MCF 10A (cell line): ENCODE measurements at regions not wholly inside any gene's neighbourhood (a gene's known extent, or its start where the extent isn't known, plus 50 kb on each side); places are given as distances from the start of the nearest gene placed in this dataset.
A peak's percentile ranks its signal among the peaks of the same experiment; 100 is the strongest.

Experiments
- BruUV-seq: library from RNA; stranded (reverse); fragments of 400-500 nt; replicated peaks from 2 replicates; lab custom pipeline; 2021; lab: Mats Ljungman, UMichigan
- CTCF ChIA-PET: fragments of 300-600 bp; sonication (Branson Sonifier 250); formaldehyde crosslinking; extraction: SDS; loops from one replicate; lab custom pipeline; 2021; ENCODE audit warnings: antibody characterized with exemption, inconsistent platforms; lab: Yijun Ruan, JAX
- POLR2A ChIA-PET: fragments of 300-600, 350-650 bp; sonication (Branson Sonifier 250); formaldehyde crosslinking; extraction: SDS; loops from one replicate; lab custom pipeline; 2020; ENCODE audit warnings: antibody characterized with exemption, inconsistent platforms; lab: Yijun Ruan, JAX
- DNase-seq: peaks from one replicate; pipeline ENCODE4 v3.0.0-alpha.2; 2018; ENCODE audit not compliant: unreplicated experiment
- H3K27ac Mint-ChIP-seq: one replicate; pipeline ENCODE4 v1.8.0; 2022; ENCODE audit warnings: mild to moderate bottlenecking, low read depth, mixed read lengths; ENCODE audit not compliant: unreplicated experiment
- H3K27me3 Mint-ChIP-seq: one replicate; pipeline ENCODE4 v1.8.0; 2022; ENCODE audit warnings: mixed read lengths; ENCODE audit not compliant: insufficient read depth, unreplicated experiment
- H3K36me3 Mint-ChIP-seq: one replicate; pipeline ENCODE4 v1.8.0; 2022; ENCODE audit warnings: mild to moderate bottlenecking, moderate library complexity, mixed read lengths; ENCODE audit not compliant: insufficient read depth, unreplicated experiment
- H3K4me1 Mint-ChIP-seq: one replicate; pipeline ENCODE4 v1.8.0; 2022; ENCODE audit warnings: mixed read lengths; ENCODE audit not compliant: insufficient read depth, unreplicated experiment
- H3K4me3 Mint-ChIP-seq: one replicate; pipeline ENCODE4 v1.8.0; 2022; ENCODE audit warnings: mild to moderate bottlenecking, moderate library complexity, mixed read lengths; ENCODE audit not compliant: unreplicated experiment
- H3K9me3 Mint-ChIP-seq: one replicate; pipeline ENCODE4 v1.8.0; 2022; ENCODE audit warnings: mixed read lengths; ENCODE audit not compliant: unreplicated experiment
- CTCF ChIP-seq: fragments of 200-600 bp; IDR thresholded peaks from one replicate; pipeline ENCODE4 v1.8.0; 2022; ENCODE audit warnings: antibody characterized with exemption, mild to moderate bottlenecking; ENCODE audit not compliant: unreplicated experiment
- intact Hi-C: fragments of 100-400 bp; cut with micrococcal nuclease; formaldehyde crosslinking; loops from 2 replicates; pipeline ENCODE4 v1.14.1; 2022

GRCh38 chr15:56808160-56808559, 74.9 kb upstream of the ZNF280D start:
- ChIA-PET CTCF (interaction anchor here (0.6 kb wide), 1 partner anchor 398 kb away, joined by 4 read pairs; no protein-coding TSS in a partner anchor), POLR2A (no interaction called here)
- no peak for TF ChIP-seq CTCF
- intact Hi-C loops: no loop called here
- BruUV-seq: no TSS peak
- Mint-ChIP-seq H3K27ac (no peak overlapping the region), H3K9me3 (peaks cover 16% of the 10 kb centered on the region), H3K36me3 (no peaks in the 10 kb centered on the region), H3K27me3 (no peaks in the 10 kb centered on the region), H3K4me1 (peaks cover 10% of the 10 kb centered on the region), H3K4me3 (no peak overlapping the region)
- no peak for DNase-seq

GRCh38 chr15:56806148-56806536, 72.8 kb upstream of the ZNF280D start:
- POLR2A ChIA-PET: interaction anchor here (0.6 to 1.4 kb wide), 13 partner anchors 9 to 1729 kb away, joined by 3 to 7 read pairs (median 3); partner anchors contain the start of gene ZNF280D
- peak overlapping the region; percentile 34 for H3K4me3 Mint-ChIP-seq
- no peaks in the 10 kb centered on the region for H3K27me3 Mint-ChIP-seq
- TSS peak; percentile 88 for BruUV-seq
- peaks cover 10% of the 10 kb centered on the region for H3K4me1 Mint-ChIP-seq
- intact Hi-C loops: no loop called here
- CTCF ChIA-PET: interaction anchor here (0.7 to 1.2 kb wide), 4 partner anchors 62 to 1265 kb away, joined by 3 to 8 read pairs (median 3); no protein-coding TSS in a partner anchor
- H3K36me3 Mint-ChIP-seq: no peaks in the 10 kb centered on the region
- no peak for TF ChIP-seq CTCF
- H3K27ac Mint-ChIP-seq: peak overlapping the region; percentile 46
- DNase-seq: no peak
- peaks cover 16% of the 10 kb centered on the region for H3K9me3 Mint-ChIP-seq

DNA sequence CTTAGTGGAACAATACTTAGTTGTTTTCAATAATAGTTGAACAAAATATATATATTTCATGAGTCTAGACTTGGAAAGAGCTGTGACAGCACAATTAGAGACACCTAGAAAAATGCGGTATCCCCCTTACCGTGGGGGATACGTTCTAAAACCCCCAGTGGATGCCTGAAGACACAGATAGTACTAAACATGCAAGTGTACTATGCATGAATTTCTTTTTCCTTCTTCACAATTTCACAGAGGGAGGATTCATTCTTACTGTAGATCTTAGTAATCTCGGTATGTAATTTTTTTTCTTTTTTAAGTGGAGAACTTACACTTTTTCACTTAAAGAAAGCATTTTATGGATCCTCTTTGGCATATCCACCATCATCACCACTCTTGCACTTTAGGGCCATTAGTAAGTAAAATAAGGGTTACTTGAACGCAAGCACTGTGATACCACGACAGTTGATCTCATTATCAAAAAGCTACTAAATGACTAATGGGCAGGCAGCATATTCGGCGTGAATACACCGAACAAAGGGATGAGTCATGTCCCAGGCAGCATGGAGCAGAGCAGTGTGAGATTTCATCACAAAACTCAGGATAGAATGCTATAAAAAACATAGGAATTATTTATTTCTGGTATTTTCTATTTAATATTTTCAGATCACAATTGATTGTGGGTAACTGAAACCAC, 72.3 kb upstream of the ZNF280D start:
- no TSS peak for BruUV-seq
- peak overlapping the region; percentile 34 for H3K4me3 Mint-ChIP-seq
- POLR2A ChIA-PET: interaction anchor here (0.6 to 1.4 kb wide), 13 partner anchors 8 to 1730 kb away, joined by 3 to 7 read pairs (median 3); partner anchors contain the start of gene ZNF280D

More for the DNA sequence above, 72.3 kb upstream of the ZNF280D start:
- H3K9me3 Mint-ChIP-seq: peaks cover 16% of the 10 kb centered on the region
- H3K27me3 Mint-ChIP-seq: no peaks in the 10 kb centered on the region
- CTCF ChIA-PET: interaction anchor here (0.8 to 1.2 kb wide), 4 partner anchors 17 to 333 kb away, joined by 3 to 8 read pairs (median 4); no protein-coding TSS in a partner anchor
- peaks cover 10% of the 10 kb centered on the region for H3K4me1 Mint-ChIP-seq
- peak; percentile 90 for DNase-seq
- intact Hi-C loops: no loop called here
- TF ChIP-seq CTCF: no peak
- H3K36me3 Mint-ChIP-seq: no peaks in the 10 kb centered on the region
- H3K27ac Mint-ChIP-seq: peak overlapping the region; percentile 46
